GM19324 (cell line): ENCODE measurements at regions not wholly inside any gene's neighbourhood (a gene's known extent, or its start where the extent isn't known, plus 50 kb on each side); places are given as distances from the start of the nearest gene placed in this dataset.

Experiments used
- ATAC-seq: cut with Tn5 transposase; IDR thresholded peaks from one replicate; pipeline ENCODE4 v1.9.1; 2021; ENCODE audit warnings: mild to moderate bottlenecking, moderate library complexity; ENCODE audit not compliant: unreplicated experiment, low FRiP score

- no peak for ATAC-seq
These were observed 50.1 kb upstream of the EFEMP1 start for GRCh38 chr2:55973673-55974072.

- ATAC-seq, result no peak
These were observed 53.1 kb upstream of the EFEMP1 start for GRCh38 chr2:55976681-55977080.

- peak; percentile 94 for ATAC-seq
These were observed 61.8 kb upstream of the EFEMP1 start for GRCh38 chr2:55985406-55985805.

GRCh38 chr2:55986001-55986400 lies 62.4 kb upstream of the EFEMP1 start:
- ATAC-seq, result no peak

- ATAC-seq, result no peak
These were observed 63.3 kb upstream of the EFEMP1 start for GRCh38 chr2:55986700-55987440.

- ATAC-seq, result no peak
These were observed 65.8 kb upstream of the EFEMP1 start for GRCh38 chr2:55989405-55989804.

- no peak for ATAC-seq
These were observed 68.9 kb upstream of the EFEMP1 start for GRCh38 chr2:55992455-55992854.

- no peak for ATAC-seq
These were observed 70.1 kb upstream of the EFEMP1 start for GRCh38 chr2:55993685-55994084.

- ATAC-seq, result no peak
These were observed 71.6 kb upstream of the EFEMP1 start for GRCh38 chr2:55995211-55995610.

GRCh38 chr2:55995902-55996301 lies 72.3 kb upstream of the EFEMP1 start:
- no peak for ATAC-seq

- ATAC-seq, result no peak
These were observed 75.6 kb upstream of the EFEMP1 start for GRCh38 chr2:55999231-55999630.

- ATAC-seq, result no peak
These were observed 76.2 kb upstream of the EFEMP1 start for GRCh38 chr2:55999790-56000189.

GRCh38 chr2:56001947-56002346 lies 78.4 kb upstream of the EFEMP1 start:
- ATAC-seq, result no peak

- ATAC-seq, result no peak
These were observed 85.3 kb upstream of the EFEMP1 start for GRCh38 chr2:56008661-56009431.

GRCh38 chr2:56009758-56010458 lies 86.3 kb upstream of the EFEMP1 start:
- ATAC-seq, result no peak

GRCh38 chr2:56011624-56012023 lies 88.0 kb upstream of the EFEMP1 start:
- ATAC-seq, result no peak

GRCh38 chr2:56012221-56012765 lies 88.7 kb upstream of the EFEMP1 start:
- ATAC-seq, result no peak

GRCh38 chr2:56013475-56013874 lies 89.9 kb upstream of the EFEMP1 start:
- ATAC-seq, result no peak

- no peak for ATAC-seq
These were observed 90.6 kb upstream of the EFEMP1 start for GRCh38 chr2:56014046-56014730.

GRCh38 chr2:56015711-56016115 lies 92.1 kb upstream of the EFEMP1 start:
- ATAC-seq, result no peak

- ATAC-seq, result no peak
These were observed 94.2 kb upstream of the EFEMP1 start for GRCh38 chr2:56017784-56018183.
